KG1 (cell line): ENCODE measurements at regions not wholly inside any gene's neighbourhood (a gene's known extent, or its start where the extent isn't known, plus 50 kb on each side); places are given as distances from the start of the nearest gene placed in this dataset.
A peak's percentile ranks its signal among the peaks of the same experiment; 100 is the strongest.
"Not testable (repeated sequence)": the region's sequence is repeated elsewhere in the genome, so short reads cannot be mapped to it uniquely, and the experiment has no call there.

ENCODE experiments used
- DNase-seq: peaks from one replicate; lab custom pipeline; 2025; lab: John Stamatoyannopoulos, UW

DNA sequence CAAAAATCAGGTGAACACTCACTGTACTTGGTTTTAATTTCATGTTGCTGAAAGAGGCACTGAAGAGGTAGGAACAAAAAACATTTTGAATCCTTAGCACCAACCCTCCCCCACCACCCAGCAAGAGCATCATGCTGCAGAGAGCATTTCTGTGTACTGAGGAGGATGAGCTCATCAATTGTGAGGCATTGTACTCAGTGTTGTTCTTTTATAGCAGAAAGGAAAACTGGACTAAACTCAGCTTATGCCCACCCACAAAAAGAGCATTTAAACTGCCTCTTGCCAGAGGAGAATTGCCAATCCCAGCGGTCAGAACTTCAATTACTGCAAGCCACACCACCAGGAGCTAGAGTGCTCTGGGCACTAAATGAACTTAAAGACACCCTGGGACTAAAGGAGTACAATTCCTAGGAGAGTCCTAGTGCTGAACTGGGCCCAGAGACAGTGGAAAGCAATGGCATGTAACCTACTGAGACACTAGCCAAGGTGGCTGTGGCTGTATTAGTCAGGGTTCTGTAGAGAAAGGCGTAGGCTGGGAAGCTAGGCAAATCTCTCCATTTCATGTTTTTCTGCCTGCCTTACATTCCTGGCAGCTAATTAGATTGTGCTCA is 280.7 kb upstream of the KLHL4 start:
- DNase-seq, result no peak

DNA sequence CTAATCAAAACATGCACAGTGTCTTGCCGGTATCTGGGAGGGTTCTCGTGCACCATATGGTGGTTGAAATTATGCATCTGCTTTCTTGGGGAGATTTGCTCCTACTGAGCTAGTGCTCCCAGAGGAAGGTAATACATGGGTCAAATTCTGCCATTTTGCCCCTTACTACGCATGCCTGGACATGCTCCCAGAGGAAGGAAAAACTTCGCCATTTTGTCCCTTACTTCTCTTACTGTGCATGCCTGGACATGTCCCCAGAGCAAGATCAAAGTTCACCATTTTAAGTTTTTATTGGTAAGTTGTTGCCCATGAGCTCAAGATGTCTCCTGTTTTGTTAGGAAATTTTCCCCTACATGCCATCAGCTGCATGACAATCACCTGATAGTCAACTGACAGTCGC is 252.1 kb upstream of the KLHL4 start:
- no peak for DNase-seq

DNA sequence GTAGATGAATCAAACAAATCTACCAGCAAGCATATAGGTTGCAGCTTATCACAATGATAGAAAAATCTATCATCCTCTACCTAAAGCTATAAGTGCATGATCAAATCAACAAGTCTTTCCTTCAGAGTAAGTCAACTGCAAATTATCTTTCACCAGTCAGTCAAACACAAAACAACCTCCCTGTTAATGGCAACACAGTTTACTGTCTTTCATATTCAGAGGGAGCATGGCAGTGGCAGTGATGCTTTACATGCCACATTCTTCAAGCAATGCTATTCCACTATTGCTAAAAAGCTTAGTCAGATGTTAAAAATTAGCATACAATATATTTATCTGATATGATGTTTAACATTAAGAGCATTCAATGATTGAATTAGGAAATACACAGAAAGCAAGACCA is 245.1 kb upstream of the KLHL4 start:
- DNase-seq, result no peak

DNA sequence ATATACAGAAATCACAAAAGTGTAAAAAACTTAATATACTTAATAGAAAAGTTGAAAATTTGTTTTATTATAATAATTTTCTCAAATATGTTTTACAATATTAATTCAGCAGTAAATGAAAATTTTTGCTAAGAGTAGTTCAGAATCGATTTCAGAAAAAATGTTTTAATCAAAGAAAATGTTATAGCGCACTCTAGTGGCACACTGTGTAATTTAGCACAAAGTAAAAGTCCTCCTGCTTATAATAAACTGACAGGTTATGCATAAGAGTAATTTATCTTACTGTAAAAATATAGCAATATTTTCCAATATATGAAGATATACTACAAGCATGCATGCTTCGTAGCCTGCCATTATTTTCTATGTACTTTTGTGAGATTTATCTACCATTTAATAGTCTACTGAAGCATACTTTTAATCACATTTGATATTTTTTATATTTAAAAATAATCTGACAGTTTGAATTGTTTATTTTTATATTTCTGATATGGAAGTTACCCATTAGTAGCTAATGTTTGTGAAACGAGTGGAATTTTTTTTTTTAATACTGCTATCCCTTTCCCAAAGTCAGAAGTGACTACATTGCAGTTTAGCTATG is 217.9 kb upstream of the KLHL4 start:
- DNase-seq, result peak; percentile 0

- no peak for DNase-seq
Measured at GRCh38 chrX:87310780-87311179, 206.8 kb upstream of the KLHL4 start.

DNA sequence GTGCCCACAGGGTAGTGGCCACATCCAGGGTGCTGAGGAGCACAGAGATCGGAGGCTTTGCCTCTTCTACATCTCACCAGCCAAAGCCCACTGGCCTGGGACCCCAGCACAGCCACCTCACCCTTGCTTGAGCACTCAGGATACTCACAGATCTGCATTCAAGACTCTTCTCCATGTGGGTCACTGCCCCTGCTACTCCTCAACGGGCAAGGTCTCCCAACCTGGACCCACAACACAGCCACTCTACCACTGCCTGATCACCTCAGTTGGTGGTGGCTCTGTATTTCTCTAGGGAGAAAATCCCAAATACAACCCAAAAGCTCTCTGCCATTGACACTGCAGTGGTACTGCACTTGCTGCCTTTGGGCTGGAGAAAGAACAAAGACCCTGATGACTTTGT is 190.3 kb upstream of the KLHL4 start:
- no peak for DNase-seq

GRCh38 chrX:87337267-87337666 is 180.3 kb upstream of the KLHL4 start:
- DNase-seq, result no peak

DNA sequence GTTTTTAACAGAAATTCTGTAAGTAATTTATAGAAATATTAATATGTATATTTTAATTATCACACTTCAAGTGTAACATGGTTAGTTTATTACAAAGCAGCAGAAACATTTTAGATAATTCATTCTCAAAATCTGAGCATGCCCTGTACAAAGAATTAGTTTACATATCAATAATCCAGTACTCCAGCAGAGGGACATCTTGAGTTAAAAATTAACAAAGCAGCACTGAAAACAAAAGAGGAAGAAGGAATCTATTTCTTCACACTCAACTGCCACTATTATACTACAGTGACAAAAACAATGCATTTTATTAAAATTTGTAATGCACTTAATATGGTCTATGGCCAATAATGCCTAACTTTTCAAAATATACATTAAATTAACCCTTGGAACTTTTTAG is 179.1 kb upstream of the KLHL4 start:
- no peak for DNase-seq

GRCh38 chrX:87370865-87371264 is 146.7 kb upstream of the KLHL4 start:
- no peak for DNase-seq

DNA sequence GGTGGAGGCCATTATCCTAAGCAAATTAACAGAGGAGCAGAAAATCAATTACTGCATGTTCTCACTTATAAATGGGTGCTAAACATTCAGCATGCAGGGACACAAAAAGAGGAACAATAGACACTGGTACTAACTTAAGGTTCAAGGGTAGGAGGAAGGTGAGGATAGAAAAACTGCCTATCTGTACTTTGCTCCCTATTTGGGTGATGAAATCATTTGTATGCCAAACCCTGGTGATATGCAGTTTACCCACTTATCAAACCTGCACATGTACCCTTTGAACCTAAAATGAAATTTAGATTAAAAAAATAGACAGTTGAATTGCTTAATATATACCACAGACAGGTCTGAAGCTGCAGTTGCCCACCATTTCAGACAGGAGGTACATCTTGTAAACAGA is 143.3 kb upstream of the KLHL4 start:
- no peak for DNase-seq

GRCh38 chrX:87376896-87377295 is 140.7 kb upstream of the KLHL4 start:
- DNase-seq, result no peak

- no peak for DNase-seq
Measured at GRCh38 chrX:87388381-87388780, 129.2 kb upstream of the KLHL4 start.

DNA sequence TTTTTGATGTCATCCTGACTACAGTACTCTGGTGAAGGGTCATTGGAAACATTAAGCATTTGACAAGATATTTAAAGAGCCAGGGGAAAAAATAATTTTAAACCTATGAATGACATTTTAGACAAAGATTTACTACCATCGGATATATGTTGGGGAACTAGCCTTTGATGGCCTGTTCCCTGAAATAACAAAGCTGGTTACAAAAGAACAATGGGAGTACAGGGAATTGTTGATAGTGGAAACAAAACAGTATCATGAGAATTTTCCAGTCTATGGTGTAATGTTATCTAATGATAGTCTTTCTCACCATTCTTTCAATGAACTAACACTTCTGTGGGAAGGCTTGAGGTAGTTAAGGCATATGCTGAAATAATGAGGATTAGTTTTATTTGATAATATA is 125.9 kb upstream of the KLHL4 start:
- DNase-seq, result no peak

DNA sequence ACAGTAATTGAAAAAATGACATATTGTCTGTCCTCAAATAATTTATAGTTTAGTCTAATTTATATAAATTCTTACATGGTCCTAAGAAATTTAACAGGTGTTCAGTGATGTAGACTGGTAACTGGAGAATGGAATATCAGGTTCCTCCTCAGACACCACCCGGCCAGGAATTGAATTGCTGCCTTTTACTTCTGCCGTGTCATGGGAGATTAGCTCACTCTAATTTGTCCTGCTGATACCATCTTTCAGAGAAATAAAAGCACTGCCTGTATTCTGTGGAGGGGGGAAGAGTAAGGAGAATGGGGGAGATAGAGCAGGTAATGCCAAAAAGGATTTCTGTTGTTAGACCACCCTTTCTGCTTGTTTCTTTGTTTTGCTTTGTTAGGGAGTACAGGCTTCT is 125.2 kb upstream of the KLHL4 start:
- DNase-seq, result no peak

- no peak for DNase-seq
Measured at GRCh38 chrX:87397103-87397886, 120.3 kb upstream of the KLHL4 start.

DNA sequence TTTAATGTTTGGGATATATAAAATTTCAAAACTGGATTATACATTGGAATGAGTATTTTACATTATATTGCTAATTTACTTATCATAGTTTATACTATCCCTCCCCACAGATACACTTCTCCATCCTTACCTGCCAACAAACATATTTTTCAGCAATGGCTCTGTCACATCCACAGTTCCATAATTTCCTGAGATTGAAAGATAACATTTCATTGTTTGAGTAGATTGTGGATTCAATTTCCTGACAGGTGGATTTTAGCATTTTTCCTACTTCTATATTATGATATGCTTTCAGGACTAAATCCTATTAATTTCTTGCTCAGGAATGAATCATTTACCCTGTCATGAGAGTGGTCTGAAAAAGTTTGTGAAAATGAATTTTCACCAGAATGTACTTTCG is 115.3 kb upstream of the KLHL4 start:
- no peak for DNase-seq

DNA sequence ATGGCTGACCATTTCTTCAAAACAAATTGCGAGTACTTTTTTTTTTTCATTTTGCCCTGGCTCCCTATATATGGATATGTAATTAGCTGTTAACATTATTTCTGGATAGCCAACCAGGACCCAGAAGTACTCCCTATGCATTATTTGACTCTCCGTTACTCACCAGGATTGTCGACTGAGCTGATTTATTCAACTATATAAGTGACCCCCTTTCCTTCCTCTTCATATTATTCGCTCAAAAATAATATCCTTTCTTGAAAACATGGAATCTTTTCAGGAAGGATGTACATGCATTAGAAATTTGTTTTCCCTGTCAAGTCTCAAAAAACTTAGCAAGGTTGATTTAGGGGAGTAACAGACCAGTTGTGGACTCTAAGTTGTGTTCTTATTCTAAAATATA is 114.1 kb upstream of the KLHL4 start:
- no peak for DNase-seq

- DNase-seq, result no peak
Measured at GRCh38 chrX:87409113-87409841, 108.3 kb upstream of the KLHL4 start.

DNA sequence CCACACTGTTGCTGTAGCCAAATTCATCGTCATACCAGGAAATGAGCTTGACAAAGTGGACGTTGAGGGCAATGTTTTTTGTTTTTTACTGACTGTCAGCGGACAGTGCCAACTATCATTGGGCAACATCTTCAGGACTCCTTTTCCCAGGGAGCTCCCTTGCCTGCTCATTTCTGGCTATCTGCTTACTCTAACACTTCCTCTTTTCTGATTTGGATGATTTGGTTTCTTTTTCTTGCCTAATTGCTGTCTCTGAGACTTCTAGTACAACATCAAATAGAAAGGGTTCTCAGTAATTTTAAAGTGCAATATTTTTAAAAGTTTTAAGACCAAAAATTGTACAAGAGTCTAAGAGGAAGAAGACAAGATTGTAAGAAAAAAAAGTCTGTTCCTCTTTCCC is 92.0 kb upstream of the KLHL4 start:
- no peak for DNase-seq

DNA sequence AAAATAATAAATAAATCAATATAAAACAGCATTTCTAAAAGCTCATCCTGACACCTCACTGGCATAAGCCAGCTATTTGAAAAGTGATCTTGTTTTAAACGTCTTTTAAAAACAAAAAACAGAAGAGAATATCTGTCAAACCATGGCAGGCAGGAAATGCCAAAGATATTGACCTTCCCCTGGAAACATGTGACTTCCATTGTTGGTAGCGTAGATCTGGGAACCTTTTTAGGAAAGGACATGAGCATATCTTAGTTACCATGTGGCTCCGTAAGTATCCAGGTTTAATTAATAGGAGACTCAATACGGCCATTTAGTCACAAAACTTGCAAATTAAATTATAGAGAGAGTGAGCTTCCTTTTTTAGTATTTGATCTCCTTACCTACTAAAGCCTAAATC is 83.0 kb upstream of the KLHL4 start:
- DNase-seq, result no peak

DNA sequence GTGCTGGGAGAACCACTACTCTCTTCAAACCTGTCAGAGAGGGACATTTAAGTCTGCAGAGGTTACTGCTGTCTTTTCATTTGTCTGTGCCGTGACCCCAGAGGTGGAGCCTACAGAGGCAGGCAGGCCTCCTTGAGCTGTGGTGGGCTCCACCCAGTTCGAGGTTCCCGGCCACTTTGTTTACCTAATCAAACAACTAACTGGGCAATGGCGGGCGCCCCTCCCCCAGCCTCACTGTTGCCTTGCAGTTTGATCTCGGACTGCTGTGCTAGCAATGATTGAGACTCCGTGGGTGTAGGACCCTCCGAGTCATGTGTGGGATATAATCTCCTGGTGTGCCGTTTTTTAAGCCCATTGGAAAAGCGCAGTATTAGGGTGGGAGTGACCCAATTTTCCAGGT is 69.0 kb upstream of the KLHL4 start:
- not testable (repeated sequence) for DNase-seq

GRCh38 chrX:87465757-87466156 is 51.8 kb upstream of the KLHL4 start:
- not testable (repeated sequence) for DNase-seq
